ENCODE measurements at regions not wholly inside any gene's neighbourhood (a gene's known extent, or its start where the extent isn't known, plus 50 kb on each side); places are given as distances from the start of the nearest gene placed in this dataset.
"Not testable (repeated sequence)": the region's sequence is repeated elsewhere in the genome, so short reads cannot be mapped to it uniquely, and the experiment has no call there.

GRCh38 chr5:163022582-163023128, 414.7 kb upstream of the CCNG1 start:
- no peak for DNase-seq

GRCh38 chr5:163023846-163024245, 413.5 kb upstream of the CCNG1 start:
- DNase-seq = no peak

GRCh38 chr5:163024936-163025335, 412.5 kb upstream of the CCNG1 start:
- DNase-seq = no peak

GRCh38 chr5:163033656-163034055, 403.7 kb upstream of the CCNG1 start:
- no peak for DNase-seq

- DNase-seq = no peak
Measured at GRCh38 chr5:163041254-163041653, 396.1 kb upstream of the CCNG1 start.

- no peak for DNase-seq
Measured at GRCh38 chr5:163079618-163080017, 357.8 kb upstream of the CCNG1 start.

GRCh38 chr5:163089230-163089629, 348.2 kb upstream of the CCNG1 start:
- DNase-seq = no peak

- DNase-seq = no peak
Measured at GRCh38 chr5:163089926-163090325, 347.5 kb upstream of the CCNG1 start.

GRCh38 chr5:163094492-163095180, 342.8 kb upstream of the CCNG1 start:
- DNase-seq = no peak

GRCh38 chr5:163104464-163104863, 332.9 kb upstream of the CCNG1 start:
- DNase-seq = no peak

GRCh38 chr5:163105456-163105855, 331.9 kb upstream of the CCNG1 start:
- DNase-seq = peak; percentile 25

GRCh38 chr5:163106098-163106497, 331.3 kb upstream of the CCNG1 start:
- no peak for DNase-seq

GRCh38 chr5:163108351-163108750, 329.0 kb upstream of the CCNG1 start:
- no peak for DNase-seq

GRCh38 chr5:163115011-163115410, 322.4 kb upstream of the CCNG1 start:
- no peak for DNase-seq

- not testable (repeated sequence) for DNase-seq
Measured at GRCh38 chr5:163116618-163117017, 320.8 kb upstream of the CCNG1 start.

- DNase-seq = no peak
Measured at GRCh38 chr5:163134061-163134460, 303.3 kb upstream of the CCNG1 start.

GRCh38 chr5:163135849-163136248, 301.5 kb upstream of the CCNG1 start:
- no peak for DNase-seq

GRCh38 chr5:163161512-163161911, 275.9 kb upstream of the CCNG1 start:
- DNase-seq = no peak

GRCh38 chr5:163162645-163163044, 274.8 kb upstream of the CCNG1 start:
- no peak for DNase-seq

- DNase-seq = no peak
Measured at GRCh38 chr5:163163858-163164257, 273.5 kb upstream of the CCNG1 start.

- no peak for DNase-seq
Measured at GRCh38 chr5:163165277-163165676, 272.1 kb upstream of the CCNG1 start.

GRCh38 chr5:163170161-163170560, 267.2 kb upstream of the CCNG1 start:
- not testable (repeated sequence) for DNase-seq

GRCh38 chr5:163172540-163173338, 264.7 kb upstream of the CCNG1 start:
- DNase-seq = no peak

- DNase-seq = no peak
Measured at GRCh38 chr5:163177971-163178370, 259.4 kb upstream of the CCNG1 start.
